ENCODE measurements at regions not wholly inside any gene's neighbourhood (a gene's known extent, or its start where the extent isn't known, plus 50 kb on each side); places are given as distances from the start of the nearest gene placed in this dataset.

- Histone ChIP-seq H3K4me3 (ENCODE audit: low read length) (no peak overlapping the region), H4K20me1 (ENCODE audit: insufficient read depth, low read length) (no peaks in the 10 kb centered on the region), H3K9me3 (ENCODE audit: insufficient read depth, low read length) (no peaks in the 10 kb centered on the region), H3K27me3 (ENCODE audit: low read depth, low read length) (no peaks in the 10 kb centered on the region), H3K9ac (ENCODE audit: low read length) (no peak overlapping the region), H3K4me1 (ENCODE audit: low read length) (no peaks in the 10 kb centered on the region), H3K79me2 (ENCODE audit: low read length) (no peaks in the 10 kb centered on the region), H3K36me3 (replicated peaks; ENCODE audit: low read depth, low read length) (no peaks in the 10 kb centered on the region), H3K27ac (ENCODE audit: low read length) (no peak overlapping the region), H3K4me2 (ENCODE audit: low read length) (no peak overlapping the region), H2AFZ (ENCODE audit: low read depth, low read length) (no peak overlapping the region)
- TF ChIP-seq, protein P1, sequence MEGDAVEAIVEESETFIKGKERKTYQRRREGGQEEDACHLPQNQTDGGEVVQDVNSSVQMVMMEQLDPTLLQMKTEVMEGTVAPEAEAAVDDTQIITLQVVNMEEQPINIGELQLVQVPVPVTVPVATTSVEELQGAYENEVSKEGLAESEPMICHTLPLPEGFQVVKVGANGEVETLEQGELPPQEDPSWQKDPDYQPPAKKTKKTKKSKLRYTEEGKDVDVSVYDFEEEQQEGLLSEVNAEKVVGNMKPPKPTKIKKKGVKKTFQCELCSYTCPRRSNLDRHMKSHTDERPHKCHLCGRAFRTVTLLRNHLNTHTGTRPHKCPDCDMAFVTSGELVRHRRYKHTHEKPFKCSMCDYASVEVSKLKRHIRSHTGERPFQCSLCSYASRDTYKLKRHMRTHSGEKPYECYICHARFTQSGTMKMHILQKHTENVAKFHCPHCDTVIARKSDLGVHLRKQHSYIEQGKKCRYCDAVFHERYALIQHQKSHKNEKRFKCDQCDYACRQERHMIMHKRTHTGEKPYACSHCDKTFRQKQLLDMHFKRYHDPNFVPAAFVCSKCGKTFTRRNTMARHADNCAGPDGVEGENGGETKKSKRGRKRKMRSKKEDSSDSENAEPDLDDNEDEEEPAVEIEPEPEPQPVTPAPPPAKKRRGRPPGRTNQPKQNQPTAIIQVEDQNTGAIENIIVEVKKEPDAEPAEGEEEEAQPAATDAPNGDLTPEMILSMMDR (IDR thresholded peaks at IDR 0.05; ENCODE audit: low read depth, low read length), result no peak
- no peak for TF ChIP-seq EZH2phosphoT487 (IDR thresholded peaks at IDR 0.05; ENCODE audit: low read depth)
Measured at GRCh38 chr10:130725474-130725970, 586.0 kb downstream of the TCERG1L start.

GRCh38 chr10:130726996-130727725, 584.4 kb downstream of the TCERG1L start:
- Histone ChIP-seq H4K20me1 (ENCODE audit: insufficient read depth, low read length) (no peaks in the 10 kb centered on the region), H3K79me2 (ENCODE audit: low read length) (no peaks in the 10 kb centered on the region), H3K4me2 (ENCODE audit: low read length) (no peak overlapping the region), H3K9ac (ENCODE audit: low read length) (no peak overlapping the region), H3K4me3 (ENCODE audit: low read length) (no peak overlapping the region), H3K9me3 (ENCODE audit: insufficient read depth, low read length) (no peaks in the 10 kb centered on the region), H3K27ac (ENCODE audit: low read length) (no peak overlapping the region), H2AFZ (ENCODE audit: low read depth, low read length) (no peak overlapping the region), H3K36me3 (replicated peaks; ENCODE audit: low read depth, low read length) (no peaks in the 10 kb centered on the region), H3K4me1 (ENCODE audit: low read length) (no peaks in the 10 kb centered on the region), H3K27me3 (ENCODE audit: low read depth, low read length) (no peaks in the 10 kb centered on the region)
- TF ChIP-seq, protein P1 (IDR thresholded peaks at IDR 0.05; ENCODE audit: low read depth, low read length), result no peak

DNA sequence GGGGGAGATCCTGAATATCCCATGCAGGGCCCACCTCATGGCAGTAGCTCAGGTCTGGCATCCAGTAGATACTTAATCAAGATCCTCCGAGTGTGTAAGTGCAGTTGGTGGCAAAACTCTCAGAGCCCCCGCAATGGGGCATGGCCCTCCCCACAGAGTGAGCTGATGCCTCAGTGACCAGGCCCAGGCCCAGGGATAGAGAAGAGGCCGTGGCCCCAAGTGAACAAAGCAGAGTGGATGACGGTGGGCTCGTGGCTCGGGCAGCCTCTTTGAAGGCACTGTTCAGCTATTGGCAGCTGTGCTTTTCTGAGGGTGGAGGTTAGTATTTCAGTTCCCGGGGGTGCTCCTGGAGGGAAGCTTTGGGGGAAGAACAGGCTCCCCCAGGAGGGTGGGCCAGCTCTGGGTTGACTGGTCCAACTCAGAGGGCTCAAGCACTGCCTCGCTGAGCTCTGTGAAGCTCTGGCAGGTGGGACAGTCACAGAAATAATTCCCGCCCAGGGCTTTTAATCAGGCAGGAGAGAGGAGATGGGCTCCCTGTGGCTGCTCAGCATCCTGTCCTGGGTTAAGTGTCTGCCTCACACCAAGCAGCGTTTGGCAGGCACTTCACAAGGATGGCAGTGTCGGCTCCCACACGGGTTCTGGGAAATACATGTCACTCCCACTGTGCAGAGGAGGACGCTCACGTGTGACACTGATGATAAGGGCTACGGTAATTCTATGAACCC, 583.6 kb downstream of the TCERG1L start:
- no peaks in the 10 kb centered on the region for H3K4me1 ChIP-seq (ENCODE audit: low read length)
- no peak for TF ChIP-seq EZH2phosphoT487 (IDR thresholded peaks at IDR 0.05; ENCODE audit: low read depth)
- TF ChIP-seq, protein P1 (IDR thresholded peaks at IDR 0.05; ENCODE audit: low read depth, low read length), result no peak
- H4K20me1 ChIP-seq (ENCODE audit: insufficient read depth, low read length), result no peaks in the 10 kb centered on the region
- H3K79me2 ChIP-seq (ENCODE audit: low read length), result no peaks in the 10 kb centered on the region
- no peak overlapping the region for H3K4me3 ChIP-seq (ENCODE audit: low read length)
- no peak overlapping the region for H3K4me2 ChIP-seq (ENCODE audit: low read length)
- no peak overlapping the region for H3K9ac ChIP-seq (ENCODE audit: low read length)
- H3K36me3 ChIP-seq (replicated peaks; ENCODE audit: low read depth, low read length), result no peaks in the 10 kb centered on the region
- no peak overlapping the region for H3K27ac ChIP-seq (ENCODE audit: low read length)
- no peak overlapping the region for H2AFZ ChIP-seq (ENCODE audit: low read depth, low read length)
- no peaks in the 10 kb centered on the region for H3K27me3 ChIP-seq (ENCODE audit: low read depth, low read length)
- H3K9me3 ChIP-seq (ENCODE audit: insufficient read depth, low read length), result no peaks in the 10 kb centered on the region

DNA sequence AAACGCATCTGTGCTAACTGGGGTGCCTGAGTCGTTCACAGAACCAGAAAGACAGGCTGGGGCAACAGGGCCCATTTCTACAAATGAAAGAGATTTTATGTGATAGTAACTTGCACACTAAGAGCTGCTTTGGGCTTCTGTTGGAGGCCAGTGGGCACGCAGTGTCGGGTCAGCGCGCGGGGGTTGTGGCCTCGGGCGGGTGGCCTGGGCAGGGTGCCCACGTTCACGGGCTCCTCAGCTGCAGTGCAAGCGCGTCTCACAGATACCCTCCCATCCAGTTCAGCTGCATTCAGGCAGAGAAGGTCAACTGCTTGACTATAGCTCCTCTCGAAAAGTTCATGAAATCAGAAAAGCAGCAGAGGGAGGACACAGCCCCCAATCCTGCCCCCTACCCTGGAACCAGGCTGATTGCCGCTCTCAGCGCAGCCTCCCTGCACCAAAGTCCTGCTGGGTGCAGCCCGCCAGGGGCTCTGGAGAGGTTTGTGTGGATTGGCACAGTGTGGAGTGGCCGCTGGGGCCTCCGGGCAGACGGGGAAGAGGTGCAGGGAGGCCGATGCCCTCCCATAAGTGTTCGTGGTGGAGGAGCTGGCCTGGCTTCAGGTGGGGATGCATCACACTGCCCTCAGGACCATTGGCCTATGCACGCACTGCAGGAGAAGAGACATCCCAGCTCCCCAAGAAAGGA, 582.8 kb downstream of the TCERG1L start:
- H2AFZ ChIP-seq (ENCODE audit: low read depth, low read length), result no peak overlapping the region
- no peaks in the 10 kb centered on the region for H3K27me3 ChIP-seq (ENCODE audit: low read depth, low read length)
- no peaks in the 10 kb centered on the region for H3K4me1 ChIP-seq (ENCODE audit: low read length)
- H3K4me3 ChIP-seq (ENCODE audit: low read length), result no peak overlapping the region
- TF ChIP-seq, protein P1 (IDR thresholded peaks at IDR 0.05; ENCODE audit: low read depth, low read length), result no peak
- TF ChIP-seq EZH2phosphoT487 (IDR thresholded peaks at IDR 0.05; ENCODE audit: low read depth), result no peak
- H3K9ac ChIP-seq (ENCODE audit: low read length), result no peak overlapping the region
- H3K27ac ChIP-seq (ENCODE audit: low read length), result no peak overlapping the region
- H3K79me2 ChIP-seq (ENCODE audit: low read length), result no peaks in the 10 kb centered on the region
- no peaks in the 10 kb centered on the region for H3K9me3 ChIP-seq (ENCODE audit: insufficient read depth, low read length)
- H4K20me1 ChIP-seq (ENCODE audit: insufficient read depth, low read length), result no peaks in the 10 kb centered on the region
- H3K36me3 ChIP-seq (replicated peaks; ENCODE audit: low read depth, low read length), result no peaks in the 10 kb centered on the region
- H3K4me2 ChIP-seq (ENCODE audit: low read length), result no peak overlapping the region

Measured in OCI-LY3 (cell line).